A549 (cell line): ENCODE measurements at regions not wholly inside any gene's neighbourhood (a gene's known extent, or its start where the extent isn't known, plus 50 kb on each side); places are given as distances from the start of the nearest gene placed in this dataset.

Source experiments
- ATAC-seq, 2 experiments: fragments of 200-7000 bp in 1 of 2; fragments of >200 bp in 1 of 2; cut with Nextera tagmentation in 1 of 2; cut with Tn5 transposase in 1 of 2; 3 replicates each; pipeline versions ENCODE4 v1.8.0 to v1.9.1; 2018 to 2020; ENCODE audit warnings: mild to moderate bottlenecking in 1 of 2, moderate library complexity in 1 of 2
- CTCF ChIA-PET: fragments of 300-600 bp; sonication (Branson Sonifier 250); formaldehyde crosslinking; extraction: SDS; loops from one replicate; lab custom pipeline; 2021; ENCODE audit warnings: antibody characterized with exemption, inconsistent platforms; lab: Yijun Ruan, JAX
- POLR2A ChIA-PET: fragments of 350-600 bp; formaldehyde crosslinking; extraction: SDS; loops from one replicate; lab custom pipeline; 2021; ENCODE audit warnings: antibody characterized with exemption, inconsistent platforms; lab: Yijun Ruan, JAX
- DNase-seq, 2 experiments: peaks; one replicate each; pipeline versions ENCODE4 v3.0.0 to v3.0.0-alpha.2; 2011 to 2016; ENCODE audit warnings: low read depth in 1 of 2, low spot score in 1 of 2
- FAIRE-seq: peaks from 2 replicates; lab custom pipeline; 2011; peaks lifted over from hg19 to GRCh38; lab: Jason Lieb, UNC
- H3K27ac ChIP-seq, 2 experiments: fragments of >200 bp; sonication (Bioruptor Twin); formaldehyde crosslinking; 3 replicates each; pipeline ENCODE4 v1.5.1; 2016 to 2017
- H3K4me1 ChIP-seq: fragments of >200 bp; sonication (Bioruptor Twin); formaldehyde crosslinking; 3 replicates; pipeline ENCODE4 v1.6.1; 2016
- H3K4me2 ChIP-seq: fragments of >200 bp; sonication (Bioruptor Twin); formaldehyde crosslinking; 3 replicates; pipeline ENCODE4 v1.6.1; 2016
- H3K4me3 ChIP-seq: fragments of >200 bp; sonication (Bioruptor Twin); formaldehyde crosslinking; 3 replicates; pipeline ENCODE4 v1.5.1; 2016
- H3K9me3 ChIP-seq: fragments of >200 bp; sonication (Bioruptor Twin); formaldehyde crosslinking; 3 replicates; pipeline ENCODE4 v1.6.1; 2016
- ATOH8 ChIP-seq: fragments of 250-450 bp; sonication (Bioruptor Pico); IDR thresholded peaks from 2 replicates; pipeline ENCODE4 v1.5.0; 2020; ENCODE audit warnings: low read depth, mild to moderate bottlenecking, moderate library complexity
- CEBPB ChIP-seq, 2 experiments: fragments of >200 bp in 1 of 2; sonication (Bioruptor Twin) in 1 of 2; formaldehyde crosslinking in 1 of 2; IDR thresholded peaks; 2 replicates each; pipeline ENCODE4 v1.6.1; 2012 to 2016
- JUN ChIP-seq, 2 experiments: fragments of >200 bp; sonication (Bioruptor Twin); formaldehyde crosslinking; IDR thresholded peaks; 2 replicates in 1 of 2; 3 replicates in 1 of 2; pipeline ENCODE4 v1.6.1; 2016 to 2017
- KDM1A ChIP-seq: fragments of 200-600 bp; sonication (generic); IDR thresholded peaks from 2 replicates; pipeline ENCODE4 v1.6.1; 2016; ENCODE audit warnings: low read depth, mild to moderate bottlenecking
- MAX ChIP-seq: IDR thresholded peaks from 2 replicates; pipeline ENCODE4 v1.6.1; 2012
- MAZ ChIP-seq: fragments of 150-350 bp; IDR thresholded peaks from 2 replicates; pipeline ENCODE4 v1.6.1; 2014; ENCODE audit warnings: antibody characterized with exemption, low read depth, low read length, borderline replicate concordance
- PBX3 ChIP-seq: IDR thresholded peaks from 2 replicates; pipeline ENCODE4 v1.6.1; 2012
- RAD21 ChIP-seq, 2 experiments: fragments of >200 bp in 1 of 2; sonication (Bioruptor Twin) in 1 of 2; formaldehyde crosslinking in 1 of 2; IDR thresholded peaks in 1 of 2; conservative IDR thresholded peaks in 1 of 2; 2 replicates in 1 of 2; 3 replicates in 1 of 2; pipeline ENCODE4 v1.6.1; 2012 to 2018; ENCODE audit warnings: inconsistent platforms in 1 of 2
- SMC3 ChIP-seq: fragments of >200 bp; sonication (Bioruptor Twin); formaldehyde crosslinking; IDR thresholded peaks from 3 replicates; pipeline ENCODE4 v1.6.1; 2018; ENCODE audit warnings: inconsistent platforms
- TFCP2L1 ChIP-seq: fragments of 250-450 bp; sonication (Bioruptor Pico); IDR thresholded peaks from 2 replicates; pipeline ENCODE4 v1.5.0; 2021; ENCODE audit warnings: mild to moderate bottlenecking
- USF2 ChIP-seq: fragments of 450-650 bp; IDR thresholded peaks from 2 replicates; pipeline ENCODE4 v1.6.1; 2014; ENCODE audit warnings: antibody characterized with exemption
- ZNF302 ChIP-seq: fragments of 250-450 bp; sonication (Bioruptor Pico); IDR thresholded peaks from 2 replicates; pipeline ENCODE4 v1.9.0; 2021; ENCODE audit warnings: inconsistent platforms, mild to moderate bottlenecking, moderate library complexity
- ZSCAN20 ChIP-seq: fragments of 250-450 bp; sonication (Bioruptor Pico); IDR thresholded peaks from 2 replicates; pipeline ENCODE4 v1.8.0; 2022; ENCODE audit warnings: mild to moderate bottlenecking, moderate library complexity
- WGBS: methylation state at CpG from one replicate; pipeline ENCODE4 v1.1.6; 2017; ENCODE audit errors: missing lambda C conversion rate; 5-methylcytosine and 5-hydroxymethylcytosine counted together
- TF ChIP-seq, protein P1 (sequence below): fragments of >200 bp; sonication (Bioruptor Twin); formaldehyde crosslinking; IDR thresholded peaks from 3 replicates; pipeline ENCODE4 v1.5.1; 2016

- ChIA-PET CTCF (interaction anchor here (0.8 to 6.4 kb wide), 42 partner anchors 8 to 590 kb away, joined by 3 to 79 read pairs (median 5); partner anchors contain the start of genes CCDC83 and PICALM), POLR2A (interaction anchor here (0.6 to 1.7 kb wide), 5 partner anchors 20 to 339 kb away, joined by 3 to 28 read pairs (median 3); partner anchors contain the start of genes CCDC83, EED and PICALM)
- TF ChIP-seq MAX (peak; percentile 62), MAZ (no peak), RAD21 (conservative IDR thresholded peaks at IDR 0.05 in 1 of 2, IDR thresholded peaks at IDR 0.05 in 1 of 2) (peak; percentile 78 to 83), ZSCAN20 (CRISPR knock-in tag) (0 out of 2 replicates have a peak, but pooled peaks have one; percentile 53), JUN (IDR thresholded peaks at IDR 0.05) (0 out of 5 replicates have a peak, but pooled peaks of 1 of the 2 experiments have one; percentile 26), PBX3 (no peak), TFCP2L1 (CRISPR knock-in tag) (no peak), SMC3 (peak; percentile 94)
- TF ChIP-seq, protein P1, sequence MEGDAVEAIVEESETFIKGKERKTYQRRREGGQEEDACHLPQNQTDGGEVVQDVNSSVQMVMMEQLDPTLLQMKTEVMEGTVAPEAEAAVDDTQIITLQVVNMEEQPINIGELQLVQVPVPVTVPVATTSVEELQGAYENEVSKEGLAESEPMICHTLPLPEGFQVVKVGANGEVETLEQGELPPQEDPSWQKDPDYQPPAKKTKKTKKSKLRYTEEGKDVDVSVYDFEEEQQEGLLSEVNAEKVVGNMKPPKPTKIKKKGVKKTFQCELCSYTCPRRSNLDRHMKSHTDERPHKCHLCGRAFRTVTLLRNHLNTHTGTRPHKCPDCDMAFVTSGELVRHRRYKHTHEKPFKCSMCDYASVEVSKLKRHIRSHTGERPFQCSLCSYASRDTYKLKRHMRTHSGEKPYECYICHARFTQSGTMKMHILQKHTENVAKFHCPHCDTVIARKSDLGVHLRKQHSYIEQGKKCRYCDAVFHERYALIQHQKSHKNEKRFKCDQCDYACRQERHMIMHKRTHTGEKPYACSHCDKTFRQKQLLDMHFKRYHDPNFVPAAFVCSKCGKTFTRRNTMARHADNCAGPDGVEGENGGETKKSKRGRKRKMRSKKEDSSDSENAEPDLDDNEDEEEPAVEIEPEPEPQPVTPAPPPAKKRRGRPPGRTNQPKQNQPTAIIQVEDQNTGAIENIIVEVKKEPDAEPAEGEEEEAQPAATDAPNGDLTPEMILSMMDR, result peak; percentile 85
- peak overlapping the region; percentile 59 for H3K4me2 ChIP-seq
- DNase-seq (peak; percentile 87 to 89), FAIRE-seq (no peak), ATAC-seq (peak; percentile 100)
- peaks cover 15% of the 10 kb centered on the region; the same call in 2 of the 3 replicates for H3K4me1 ChIP-seq
- peak overlapping the region; percentile 50 to 81 for H3K27ac ChIP-seq
- no peaks in the 10 kb centered on the region for H3K9me3 ChIP-seq
- 13% methylated on average over 7 of the region's 7 CpGs for WGBS
- H3K4me3 ChIP-seq, result peak overlapping the region; percentile 29
These were observed 51.1 kb upstream of the EED start for GRCh38 chr11:86193297-86194095.

GRCh38 chr11:86192519-86193257, 51.9 kb upstream of the EED start:
- ATAC-seq (no peak), DNase-seq (no peak), FAIRE-seq (no peak)
- H3K4me1 ChIP-seq, result peaks cover 15% of the 10 kb centered on the region; the same call in 2 of the 3 replicates
- H3K9me3 ChIP-seq, result no peaks in the 10 kb centered on the region
- H3K4me2 ChIP-seq, result peak overlapping the region; percentile 59
- peak overlapping the region; percentile 50 to 81 for H3K27ac ChIP-seq
- POLR2A ChIA-PET, result interaction anchor here (0.6 to 1.7 kb wide), 3 partner anchors 11 to 338 kb away, joined by 4 to 28 read pairs (median 5); partner anchors contain the start of genes CCDC83 and PICALM
- H3K4me3 ChIP-seq, result peak overlapping the region; percentile 29; the same call in 1 of the 3 replicates
- TF ChIP-seq USF2, result no peak
- no peak for TF ChIP-seq ATOH8 (CRISPR knock-in tag)
- no peak for TF ChIP-seq KDM1A
- no peak for TF ChIP-seq TFCP2L1 (CRISPR knock-in tag)
- TF ChIP-seq ZNF302 (CRISPR knock-in tag), result no peak
- no peak for TF ChIP-seq CEBPB (IDR thresholded peaks at IDR 0.05)
- CTCF ChIA-PET, result interaction anchor here (1.0 to 6.4 kb wide), 32 partner anchors 9 to 341 kb away, joined by 3 to 79 read pairs (median 6); partner anchors contain the start of genes CCDC83 and PICALM
- 72% methylated on average over 1 of the region's 1 CpG for WGBS
